GM19023 (cell line): ENCODE measurements at regions not wholly inside any gene's neighbourhood (a gene's known extent, or its start where the extent isn't known, plus 50 kb on each side); places are given as distances from the start of the nearest gene placed in this dataset.

Source experiments
- ATAC-seq: cut with Tn5 transposase; IDR thresholded peaks from one replicate; pipeline ENCODE4 v1.9.1; 2021; ENCODE audit warnings: mild to moderate bottlenecking, moderate library complexity; ENCODE audit not compliant: unreplicated experiment

- no peak for ATAC-seq
Measured at GRCh38 chr4:37165844-37166243, 78.7 kb upstream of the NWD2 start.

- ATAC-seq = no peak
Measured at GRCh38 chr4:37169956-37170355, 74.6 kb upstream of the NWD2 start.

GRCh38 chr4:37188100-37188499, 56.4 kb upstream of the NWD2 start:
- ATAC-seq = no peak
